Mesenteric fat pad (tissue), 1 donor: ENCODE measurements at regions not wholly inside any gene's neighbourhood (a gene's known extent, or its start where the extent isn't known, plus 50 kb on each side); places are given as distances from the start of the nearest gene placed in this dataset.
"Not testable (repeated sequence)": the region's sequence is repeated elsewhere in the genome, so short reads cannot be mapped to it uniquely, and the experiment has no call there.

Experiments
- DNase-seq: peaks from one replicate; pipeline ENCODE4 v3.0.0-alpha.2; 2020; ENCODE audit warnings: low spot score
- donor health status: DM: yes; HTN: yes; CAD: no.

GRCh38 chr9:124084087-124084486 lies 72.5 kb downstream of the LHX2 start:
- no peak for DNase-seq

- DNase-seq: no peak
These were observed 75.7 kb downstream of the LHX2 start for GRCh38 chr9:124087226-124087625.

- no peak for DNase-seq
These were observed 76.9 kb downstream of the LHX2 start for GRCh38 chr9:124088476-124088837.

- not testable (repeated sequence) for DNase-seq
These were observed 78.3 kb downstream of the LHX2 start for GRCh38 chr9:124089631-124090488.

GRCh38 chr9:124098141-124098905 lies 86.8 kb downstream of the LHX2 start:
- no peak for DNase-seq

GRCh38 chr9:124099860-124100259 lies 88.3 kb downstream of the LHX2 start:
- no peak for DNase-seq

GRCh38 chr9:124101215-124101968 lies 89.8 kb downstream of the LHX2 start:
- no peak for DNase-seq

GRCh38 chr9:124101969-124102345 lies 90.4 kb downstream of the LHX2 start:
- no peak for DNase-seq

GRCh38 chr9:124102363-124102762 lies 90.8 kb downstream of the LHX2 start:
- no peak for DNase-seq

GRCh38 chr9:124105266-124105665 lies 93.7 kb downstream of the LHX2 start:
- no peak for DNase-seq

- no peak for DNase-seq
These were observed 96.6 kb downstream of the LHX2 start for GRCh38 chr9:124108216-124108615.

- DNase-seq: no peak
These were observed 98.8 kb downstream of the LHX2 start for GRCh38 chr9:124110307-124110915.

- DNase-seq: no peak
These were observed 105.3 kb downstream of the LHX2 start for GRCh38 chr9:124116683-124117363.

GRCh38 chr9:124118894-124119293 lies 107.3 kb downstream of the LHX2 start:
- no peak for DNase-seq

- DNase-seq: no peak
These were observed 108.7 kb downstream of the LHX2 start for GRCh38 chr9:124120272-124120671.

GRCh38 chr9:124121725-124122124 lies 110.2 kb downstream of the LHX2 start:
- DNase-seq: no peak

GRCh38 chr9:124122321-124122720 lies 110.8 kb downstream of the LHX2 start:
- no peak for DNase-seq

GRCh38 chr9:124122813-124123462 lies 111.4 kb downstream of the LHX2 start:
- no peak for DNase-seq

GRCh38 chr9:124123621-124124020 lies 112.1 kb downstream of the LHX2 start:
- DNase-seq: not testable (repeated sequence)
